Mesendoderm (in vitro differentiated cells): ENCODE measurements at regions not wholly inside any gene's neighbourhood (a gene's known extent, or its start where the extent isn't known, plus 50 kb on each side); places are given as distances from the start of the nearest gene placed in this dataset.

Experiments used
- DNase-seq: peaks from one replicate; pipeline ENCODE4 v3.0.0; 2013
- H2AK5ac ChIP-seq: 2 replicates; pipeline ENCODE4 v1.6.1; 2013; ENCODE audit warnings: low read length, inconsistent platforms
- H2BK120ac ChIP-seq: 2 replicates; pipeline ENCODE4 v1.6.1; 2013; ENCODE audit warnings: low read depth, mild to moderate bottlenecking, low read length, moderate library complexity, mixed read lengths
- H2BK15ac ChIP-seq: replicated peaks from 2 replicates; pipeline ENCODE4 v1.6.1; 2013; ENCODE audit warnings: low read depth, mild to moderate bottlenecking, moderate library complexity
- H2BK5ac ChIP-seq: 2 replicates; pipeline ENCODE4 v1.6.1; 2013; ENCODE audit warnings: low read length, inconsistent platforms
- H3K18ac ChIP-seq: 2 replicates; pipeline ENCODE4 v1.6.1; 2013; ENCODE audit warnings: mild to moderate bottlenecking, low read length, mixed read lengths
- H3K23ac ChIP-seq: one replicate; pipeline ENCODE4 v1.6.1; 2013; ENCODE audit warnings: low read length
- H3K27ac ChIP-seq: 2 replicates; pipeline ENCODE4 v1.5.1; 2013; ENCODE audit warnings: low read depth, mild to moderate bottlenecking, inconsistent platforms, low read length, moderate library complexity
- H3K27me3 ChIP-seq: 2 replicates; pipeline ENCODE4 v1.6.1; 2013; ENCODE audit warnings: low read length, control low read depth, mild to moderate bottlenecking, inconsistent platforms; ENCODE audit not compliant: insufficient read depth, poor library complexity
- H3K36me3 ChIP-seq: 2 replicates; pipeline ENCODE4 v1.6.1; 2013; ENCODE audit warnings: low read length, inconsistent platforms; ENCODE audit not compliant: control insufficient read depth, insufficient read depth
- H3K4ac ChIP-seq: one replicate; pipeline ENCODE4 v1.6.1; 2013; ENCODE audit warnings: low read depth, mild to moderate bottlenecking, low read length, moderate library complexity
- H3K4me1 ChIP-seq: 2 replicates; pipeline ENCODE4 v1.6.1; 2013; ENCODE audit warnings: low read depth, low read length, inconsistent platforms; ENCODE audit not compliant: control insufficient read depth
- H3K4me2 ChIP-seq: 2 replicates; pipeline ENCODE4 v1.6.1; 2013; ENCODE audit warnings: low read length
- H3K4me3 ChIP-seq: 2 replicates; pipeline ENCODE4 v1.5.1; 2013; ENCODE audit warnings: mild to moderate bottlenecking, low read length
- H3K56ac ChIP-seq: one replicate; pipeline ENCODE4 v1.6.1; 2013; ENCODE audit warnings: low read length
- H3K79me1 ChIP-seq: 2 replicates; pipeline ENCODE4 v1.6.1; 2013; ENCODE audit warnings: low read length, inconsistent platforms
- H3K79me2 ChIP-seq: 2 replicates; pipeline ENCODE4 v1.6.1; 2013; ENCODE audit warnings: mild to moderate bottlenecking, low read length; ENCODE audit not compliant: control insufficient read depth, insufficient read depth
- H3K9ac ChIP-seq: 2 replicates; pipeline ENCODE4 v1.6.1; 2013; ENCODE audit warnings: low read length, inconsistent platforms
- H4K5ac ChIP-seq: one replicate; pipeline ENCODE4 v1.6.1; 2013; ENCODE audit warnings: low read length
- H4K8ac ChIP-seq: one replicate; pipeline ENCODE4 v1.6.1; 2013; ENCODE audit warnings: low read depth, mild to moderate bottlenecking, control low read depth, low read length, moderate library complexity
- WGBS: extraction: QIAGEN DNeasy Blood & Tissue Kit; methylation state at CpG from one replicate; pipeline ENCODE4 v1.1.7; 2013; ENCODE audit warnings: low lambda C conversion rate, missing lambda C conversion rate; ENCODE audit not compliant: insufficient coverage; ENCODE audit errors: extremely low coverage; 5-methylcytosine and 5-hydroxymethylcytosine counted together

- H3K27me3 ChIP-seq, result no peaks in the 10 kb centered on the region
- H2BK15ac ChIP-seq, result peak overlapping the region; percentile 80
- no peak overlapping the region for H3K18ac ChIP-seq
- no peak overlapping the region for H2BK5ac ChIP-seq
- no peak overlapping the region for H3K4me3 ChIP-seq
- no peaks in the 10 kb centered on the region for H3K36me3 ChIP-seq
- no peak overlapping the region for H3K23ac ChIP-seq
- no CpG with 5 or more reads among the region's 5 CpGs for WGBS
- no peak overlapping the region for H3K4me2 ChIP-seq
- no peak overlapping the region for H3K4ac ChIP-seq
- H4K5ac ChIP-seq, result no peak overlapping the region
- H3K27ac ChIP-seq, result no peak overlapping the region
- H3K56ac ChIP-seq, result no peak overlapping the region
- no peak overlapping the region for H2BK120ac ChIP-seq
- H3K79me2 ChIP-seq, result no peaks in the 10 kb centered on the region
- H3K79me1 ChIP-seq, result no peaks in the 10 kb centered on the region
- H4K8ac ChIP-seq, result no peak overlapping the region
- H3K9ac ChIP-seq, result no peak overlapping the region
- H2AK5ac ChIP-seq, result no peak overlapping the region
- H3K4me1 ChIP-seq, result no peaks in the 10 kb centered on the region
- DNase-seq, result no peak
Observed at GRCh38 chr1:100622966-100623762, 85.2 kb downstream of the GPR88 start.

GRCh38 chr1:100624886-100625610 is 87.1 kb downstream of the GPR88 start:
- no peak overlapping the region for H2BK120ac ChIP-seq
- no peak overlapping the region for H3K4me3 ChIP-seq
- H3K4me2 ChIP-seq, result no peak overlapping the region
- no peak overlapping the region for H3K4ac ChIP-seq
- H2BK5ac ChIP-seq, result no peak overlapping the region
- H4K8ac ChIP-seq, result no peak overlapping the region
- H3K27ac ChIP-seq, result no peak overlapping the region
- no peaks in the 10 kb centered on the region for H3K36me3 ChIP-seq
- no peak overlapping the region for H3K56ac ChIP-seq
- no peaks in the 10 kb centered on the region for H3K79me1 ChIP-seq
- no peak overlapping the region for H3K9ac ChIP-seq
- no peaks in the 10 kb centered on the region for H3K79me2 ChIP-seq
- H4K5ac ChIP-seq, result no peak overlapping the region
- H2AK5ac ChIP-seq, result no peak overlapping the region
- no peaks in the 10 kb centered on the region for H3K4me1 ChIP-seq
- no peaks in the 10 kb centered on the region for H3K27me3 ChIP-seq
- H2BK15ac ChIP-seq, result no peak overlapping the region
- DNase-seq, result no peak
- no CpG with 5 or more reads among the region's 9 CpGs for WGBS
- H3K23ac ChIP-seq, result no peak overlapping the region
- no peak overlapping the region for H3K18ac ChIP-seq

GRCh38 chr1:100626397-100626796 is 88.5 kb downstream of the GPR88 start:
- Histone ChIP-seq H2BK15ac (no peak overlapping the region), H3K27me3 (no peaks in the 10 kb centered on the region), H3K79me1 (no peaks in the 10 kb centered on the region), H3K23ac (no peak overlapping the region), H2AK5ac (no peak overlapping the region), H2BK5ac (no peak overlapping the region), H3K36me3 (no peaks in the 10 kb centered on the region), H3K4me2 (no peak overlapping the region), H3K56ac (no peak overlapping the region), H3K18ac (no peak overlapping the region), H4K5ac (no peak overlapping the region), H3K4ac (no peak overlapping the region), H2BK120ac (no peak overlapping the region), H4K8ac (no peak overlapping the region), H3K27ac (no peak overlapping the region), H3K4me1 (no peaks in the 10 kb centered on the region), H3K79me2 (no peaks in the 10 kb centered on the region), H3K9ac (no peak overlapping the region), H3K4me3 (no peak overlapping the region)
- no peak for DNase-seq
- no CpG with 5 or more reads among the region's 3 CpGs for WGBS

- Histone ChIP-seq H3K79me1 (no peaks in the 10 kb centered on the region), H4K5ac (no peak overlapping the region), H3K23ac (no peak overlapping the region), H3K56ac (no peak overlapping the region), H3K4ac (no peak overlapping the region), H3K18ac (no peak overlapping the region), H3K79me2 (no peaks in the 10 kb centered on the region), H4K8ac (no peak overlapping the region), H2BK5ac (no peak overlapping the region), H3K27me3 (no peaks in the 10 kb centered on the region), H2BK120ac (no peak overlapping the region), H2BK15ac (no peak overlapping the region), H3K4me2 (no peak overlapping the region), H3K27ac (no peak overlapping the region), H2AK5ac (no peak overlapping the region), H3K4me3 (no peak overlapping the region), H3K4me1 (no peaks in the 10 kb centered on the region), H3K9ac (no peak overlapping the region), H3K36me3 (no peaks in the 10 kb centered on the region)
- WGBS, result no CpG with 5 or more reads among the region's 5 CpGs
- no peak for DNase-seq
Observed at GRCh38 chr1:100627054-100627716, 89.2 kb downstream of the GPR88 start.

- no peaks in the 10 kb centered on the region for H3K27me3 ChIP-seq
- no peak overlapping the region for H3K56ac ChIP-seq
- H3K23ac ChIP-seq, result no peak overlapping the region
- no peak overlapping the region for H4K8ac ChIP-seq
- no peak overlapping the region for H3K27ac ChIP-seq
- no peaks in the 10 kb centered on the region for H3K79me2 ChIP-seq
- no peak overlapping the region for H2BK5ac ChIP-seq
- H3K79me1 ChIP-seq, result no peaks in the 10 kb centered on the region
- H3K4me1 ChIP-seq, result no peaks in the 10 kb centered on the region
- H3K4me3 ChIP-seq, result no peak overlapping the region
- H3K9ac ChIP-seq, result no peak overlapping the region
- no peak overlapping the region for H3K4me2 ChIP-seq
- H3K18ac ChIP-seq, result no peak overlapping the region
- H3K36me3 ChIP-seq, result no peaks in the 10 kb centered on the region
- no peak overlapping the region for H2AK5ac ChIP-seq
- no peak overlapping the region for H2BK120ac ChIP-seq
- DNase-seq, result no peak
- H4K5ac ChIP-seq, result no peak overlapping the region
- H2BK15ac ChIP-seq, result no peak overlapping the region
- no CpG with 5 or more reads among the region's 3 CpGs for WGBS
- no peak overlapping the region for H3K4ac ChIP-seq
Observed at GRCh38 chr1:100627936-100628335, 90.0 kb downstream of the GPR88 start.
